Esophagus squamous epithelium (tissue), 4 donors: ENCODE measurements at regions not wholly inside any gene's neighbourhood (a gene's known extent, or its start where the extent isn't known, plus 50 kb on each side); places are given as distances from the start of the nearest gene placed in this dataset.

Experiments
- CTCF ChIP-seq, 6 experiments: fragments of 450-650 bp in 4 of 6; fragments of 200-600 bp in 2 of 6; sonication (generic) in 2 of 6; IDR thresholded peaks; one replicate each; pipeline ENCODE4 v1.5.1; 2016 to 2019; ENCODE audit warnings: antibody characterized with exemption in 6 of 6, mild to moderate bottlenecking in 4 of 6, moderate library complexity in 4 of 6
- POLR2A ChIP-seq, 4 donors: fragments of 450-650 bp; IDR thresholded peaks; one replicate each; pipeline ENCODE4 v1.6.1; 2017; ENCODE audit warnings: antibody characterized with exemption in 4 of 4, mild to moderate bottlenecking in 4 of 4, moderate library complexity in 3 of 4

- TF ChIP-seq CTCF (IDR thresholded peaks at IDR 0.05) (no peak), POLR2A (IDR thresholded peaks at IDR 0.05) (no peak)
These were observed 115.0 kb downstream of the DNAJB9 start for GRCh38 chr7:108684629-108685028.
